T-helper 2 cell treated with Interferon-gamma antibody and Interleukin-4, amounts not matched to agents 5 μg/mL and 100 μg/mL, for 36 hours (primary cell): ENCODE measurements at regions not wholly inside any gene's neighbourhood (a gene's known extent, or its start where the extent isn't known, plus 50 kb on each side); places are given as distances from the start of the nearest gene placed in this dataset.

ENCODE experiments used
- DNase-seq: peaks from one replicate; pipeline ENCODE4 v3.0.0; 2021; ENCODE audit warnings: low spot score
- H3K27ac Mint-ChIP-seq: one replicate; pipeline ENCODE4 v1.8.0; 2021; ENCODE audit warnings: mild to moderate bottlenecking, mixed read lengths
- H3K27me3 Mint-ChIP-seq: one replicate; pipeline ENCODE4 v1.8.0; 2021; ENCODE audit warnings: low read depth, mixed read lengths
- H3K36me3 Mint-ChIP-seq: one replicate; pipeline ENCODE4 v1.8.0; 2021; ENCODE audit warnings: low read depth, mixed read lengths
- H3K4me1 Mint-ChIP-seq: one replicate; pipeline ENCODE4 v1.8.0; 2021; ENCODE audit warnings: low read depth, mixed read lengths
- H3K4me3 Mint-ChIP-seq: one replicate; pipeline ENCODE4 v1.8.0; 2022; ENCODE audit warnings: mild to moderate bottlenecking, moderate library complexity, mixed read lengths
- H3K9me3 Mint-ChIP-seq: one replicate; pipeline ENCODE4 v1.8.0; 2021; ENCODE audit warnings: mixed read lengths

GRCh38 chr1:199122085-199122484 lies 483.2 kb downstream of the PTPRC start:
- peaks cover 7% of the 10 kb centered on the region for H3K4me1 Mint-ChIP-seq
- no peak overlapping the region for H3K4me3 Mint-ChIP-seq
- no peaks in the 10 kb centered on the region for H3K36me3 Mint-ChIP-seq
- H3K27ac Mint-ChIP-seq: no peak overlapping the region
- peaks cover 11% of the 10 kb centered on the region for H3K27me3 Mint-ChIP-seq
- H3K9me3 Mint-ChIP-seq: no peaks in the 10 kb centered on the region
- DNase-seq: no peak

GRCh38 chr1:199122532-199123311 lies 483.9 kb downstream of the PTPRC start:
- Mint-ChIP-seq H3K4me1 (peaks cover 7% of the 10 kb centered on the region), H3K27me3 (peaks cover 15% of the 10 kb centered on the region), H3K27ac (no peak overlapping the region), H3K4me3 (no peak overlapping the region), H3K36me3 (no peaks in the 10 kb centered on the region), H3K9me3 (no peaks in the 10 kb centered on the region)
- DNase-seq: no peak

- Mint-ChIP-seq H3K36me3 (no peaks in the 10 kb centered on the region), H3K4me3 (no peak overlapping the region), H3K4me1 (peaks cover 7% of the 10 kb centered on the region), H3K27ac (no peak overlapping the region), H3K27me3 (peaks cover 21% of the 10 kb centered on the region), H3K9me3 (no peaks in the 10 kb centered on the region)
- no peak for DNase-seq
These were observed 484.8 kb downstream of the PTPRC start for GRCh38 chr1:199123615-199124014.

- Mint-ChIP-seq H3K27me3 (peaks cover 23% of the 10 kb centered on the region), H3K4me1 (peaks cover 7% of the 10 kb centered on the region), H3K9me3 (no peaks in the 10 kb centered on the region), H3K36me3 (no peaks in the 10 kb centered on the region), H3K27ac (no peak overlapping the region), H3K4me3 (no peak overlapping the region)
- DNase-seq: no peak
These were observed 485.5 kb downstream of the PTPRC start for GRCh38 chr1:199124351-199124750.

- peaks cover 26% of the 10 kb centered on the region for H3K27me3 Mint-ChIP-seq
- no peak for DNase-seq
- H3K4me1 Mint-ChIP-seq: peaks cover 2% of the 10 kb centered on the region
- H3K36me3 Mint-ChIP-seq: peaks cover 4% of the 10 kb centered on the region
- peaks cover 4% of the 10 kb centered on the region for H3K9me3 Mint-ChIP-seq
- H3K27ac Mint-ChIP-seq: no peak overlapping the region
- no peak overlapping the region for H3K4me3 Mint-ChIP-seq
These were observed 490.4 kb downstream of the PTPRC start for GRCh38 chr1:199129247-199129646.

- DNase-seq: no peak
- H3K27ac Mint-ChIP-seq: no peak overlapping the region
- H3K4me3 Mint-ChIP-seq: no peak overlapping the region
- peaks cover 4% of the 10 kb centered on the region for H3K9me3 Mint-ChIP-seq
- peaks cover 4% of the 10 kb centered on the region for H3K36me3 Mint-ChIP-seq
- peaks cover 21% of the 10 kb centered on the region for H3K27me3 Mint-ChIP-seq
- peaks cover 2% of the 10 kb centered on the region for H3K4me1 Mint-ChIP-seq
These were observed 493.2 kb downstream of the PTPRC start for GRCh38 chr1:199132006-199132405.

- H3K4me3 Mint-ChIP-seq: no peak overlapping the region
- H3K36me3 Mint-ChIP-seq: peaks cover 4% of the 10 kb centered on the region
- no peak overlapping the region for H3K27ac Mint-ChIP-seq
- H3K9me3 Mint-ChIP-seq: peaks cover 4% of the 10 kb centered on the region
- peaks cover 5% of the 10 kb centered on the region for H3K4me1 Mint-ChIP-seq
- DNase-seq: no peak
- H3K27me3 Mint-ChIP-seq: peaks cover 8% of the 10 kb centered on the region
These were observed 497.1 kb downstream of the PTPRC start for GRCh38 chr1:199135901-199136300.

GRCh38 chr1:199138061-199138460 lies 499.2 kb downstream of the PTPRC start:
- H3K36me3 Mint-ChIP-seq: no peaks in the 10 kb centered on the region
- no peak overlapping the region for H3K27ac Mint-ChIP-seq
- peaks cover 10% of the 10 kb centered on the region for H3K27me3 Mint-ChIP-seq
- H3K4me1 Mint-ChIP-seq: peaks cover 3% of the 10 kb centered on the region
- DNase-seq: no peak
- no peaks in the 10 kb centered on the region for H3K9me3 Mint-ChIP-seq
- H3K4me3 Mint-ChIP-seq: no peak overlapping the region

- Mint-ChIP-seq H3K27ac (no peak overlapping the region), H3K4me1 (peaks cover 2% of the 10 kb centered on the region), H3K36me3 (peaks cover 1% of the 10 kb centered on the region), H3K27me3 (peaks cover 63% of the 10 kb centered on the region), H3K4me3 (no peak overlapping the region), H3K9me3 (no peaks in the 10 kb centered on the region)
- DNase-seq: no peak
These were observed 510.8 kb downstream of the PTPRC start for GRCh38 chr1:199149591-199149990.

GRCh38 chr1:199150756-199151155 lies 511.9 kb downstream of the PTPRC start:
- H3K27ac Mint-ChIP-seq: no peak overlapping the region
- H3K27me3 Mint-ChIP-seq: peaks cover 53% of the 10 kb centered on the region
- peaks cover 2% of the 10 kb centered on the region for H3K4me1 Mint-ChIP-seq
- peaks cover 1% of the 10 kb centered on the region for H3K36me3 Mint-ChIP-seq
- no peaks in the 10 kb centered on the region for H3K9me3 Mint-ChIP-seq
- H3K4me3 Mint-ChIP-seq: no peak overlapping the region
- no peak for DNase-seq

GRCh38 chr1:199151634-199152425 lies 513.0 kb downstream of the PTPRC start:
- H3K4me1 Mint-ChIP-seq: peaks cover 2% of the 10 kb centered on the region
- H3K27ac Mint-ChIP-seq: no peak overlapping the region
- H3K9me3 Mint-ChIP-seq: no peaks in the 10 kb centered on the region
- peaks cover 43% of the 10 kb centered on the region for H3K27me3 Mint-ChIP-seq
- H3K36me3 Mint-ChIP-seq: peaks cover 1% of the 10 kb centered on the region
- DNase-seq: no peak
- no peak overlapping the region for H3K4me3 Mint-ChIP-seq

GRCh38 chr1:199152676-199153075 lies 513.8 kb downstream of the PTPRC start:
- H3K4me1 Mint-ChIP-seq: peaks cover 2% of the 10 kb centered on the region
- peaks cover 1% of the 10 kb centered on the region for H3K36me3 Mint-ChIP-seq
- H3K4me3 Mint-ChIP-seq: no peak overlapping the region
- H3K9me3 Mint-ChIP-seq: no peaks in the 10 kb centered on the region
- DNase-seq: no peak
- H3K27me3 Mint-ChIP-seq: peaks cover 39% of the 10 kb centered on the region
- no peak overlapping the region for H3K27ac Mint-ChIP-seq

GRCh38 chr1:199155166-199156019 lies 516.6 kb downstream of the PTPRC start:
- Mint-ChIP-seq H3K27me3 (peaks cover 23% of the 10 kb centered on the region), H3K27ac (no peak overlapping the region), H3K4me1 (peaks cover 2% of the 10 kb centered on the region), H3K9me3 (no peaks in the 10 kb centered on the region), H3K36me3 (peaks cover 1% of the 10 kb centered on the region), H3K4me3 (no peak overlapping the region)
- no peak for DNase-seq

- Mint-ChIP-seq H3K36me3 (peaks cover 3% of the 10 kb centered on the region), H3K27me3 (peaks cover 9% of the 10 kb centered on the region), H3K9me3 (peaks cover 4% of the 10 kb centered on the region), H3K4me3 (no peak overlapping the region), H3K4me1 (peaks cover 13% of the 10 kb centered on the region), H3K27ac (no peak overlapping the region)
- DNase-seq: no peak
These were observed 518.7 kb downstream of the PTPRC start for GRCh38 chr1:199157494-199157893.
